ENCODE measurements at regions not wholly inside any gene's neighbourhood (a gene's known extent, or its start where the extent isn't known, plus 50 kb on each side); places are given as distances from the start of the nearest gene placed in this dataset.

GRCh38 chr2:51256736-51257135 lies 224.8 kb upstream of the NRXN1 start:
- intact Hi-C loops (cut with DNase I): no loop called here
- no peak for DNase-seq
- Histone ChIP-seq H3K9me3 (no peaks in the 10 kb centered on the region), H3K27me3 (no peaks in the 10 kb centered on the region), H3K4me1 (no peaks in the 10 kb centered on the region), H3K36me3 (no peaks in the 10 kb centered on the region), H3K4me3 (no peak overlapping the region), H3K27ac (no peak overlapping the region)
- WGBS, 2 donors: 71 to 82% methylated on average over 5 of the region's 5 CpGs
- TF ChIP-seq CTCF (IDR thresholded peaks at IDR 0.05) (no peak), POLR2AphosphoS5 (IDR thresholded peaks at IDR 0.05) (no peak), EP300 (IDR thresholded peaks at IDR 0.05) (no peak), POLR2A (IDR thresholded peaks at IDR 0.05) (no peak)

- no peak overlapping the region for H3K27ac ChIP-seq
- intact Hi-C loops (cut with DNase I): no loop called here
- H3K9me3 ChIP-seq: no peaks in the 10 kb centered on the region
- no peaks in the 10 kb centered on the region for H3K27me3 ChIP-seq
- no peaks in the 10 kb centered on the region for H3K36me3 ChIP-seq
- no peak for TF ChIP-seq CTCF (IDR thresholded peaks at IDR 0.05)
- no peak for TF ChIP-seq POLR2AphosphoS5 (IDR thresholded peaks at IDR 0.05)
- no peak for TF ChIP-seq POLR2A (IDR thresholded peaks at IDR 0.05)
- no peak for TF ChIP-seq EP300 (IDR thresholded peaks at IDR 0.05)
- H3K4me3 ChIP-seq: no peak overlapping the region
- WGBS, 2 donors: 60 to 74% methylated on average over 2 of the region's 2 CpGs
- H3K4me1 ChIP-seq: no peaks in the 10 kb centered on the region
- no peak for DNase-seq
Measured at GRCh38 chr2:51251356-51251755, 219.4 kb upstream of the NRXN1 start.

GRCh38 chr2:51247252-51247805 lies 215.4 kb upstream of the NRXN1 start:
- no peaks in the 10 kb centered on the region for H3K9me3 ChIP-seq
- TF ChIP-seq CTCF (IDR thresholded peaks at IDR 0.05): no peak
- TF ChIP-seq EP300 (IDR thresholded peaks at IDR 0.05): no peak
- no peak for TF ChIP-seq POLR2A (IDR thresholded peaks at IDR 0.05)
- no peak for TF ChIP-seq POLR2AphosphoS5 (IDR thresholded peaks at IDR 0.05)
- H3K4me1 ChIP-seq: no peaks in the 10 kb centered on the region
- 61 to 77% methylated on average over 7 of the region's 7 CpGs for WGBS, 2 donors
- H3K27me3 ChIP-seq: no peaks in the 10 kb centered on the region
- intact Hi-C loops (cut with DNase I): no loop called here
- DNase-seq: no peak
- no peak overlapping the region for H3K4me3 ChIP-seq
- no peaks in the 10 kb centered on the region for H3K36me3 ChIP-seq
- H3K27ac ChIP-seq: no peak overlapping the region

GRCh38 chr2:51243892-51244535 lies 212.1 kb upstream of the NRXN1 start:
- Histone ChIP-seq H3K36me3 (no peaks in the 10 kb centered on the region), H3K27me3 (no peaks in the 10 kb centered on the region), H3K4me3 (no peak overlapping the region), H3K9me3 (no peaks in the 10 kb centered on the region), H3K27ac (no peak overlapping the region), H3K4me1 (no peaks in the 10 kb centered on the region)
- intact Hi-C loops (cut with DNase I): no loop called here
- DNase-seq: no peak
- TF ChIP-seq POLR2A (IDR thresholded peaks at IDR 0.05) (no peak), CTCF (IDR thresholded peaks at IDR 0.05) (no peak), POLR2AphosphoS5 (IDR thresholded peaks at IDR 0.05) (no peak), EP300 (IDR thresholded peaks at IDR 0.05) (no peak)

Measured in sigmoid colon (tissue), 6 donors.